ENCODE measurements at regions not wholly inside any gene's neighbourhood (a gene's known extent, or its start where the extent isn't known, plus 50 kb on each side); places are given as distances from the start of the nearest gene placed in this dataset.

- TF ChIP-seq CTCF (IDR thresholded peaks at IDR 0.05; ENCODE audit: low read depth, low read length, poor library complexity, severe bottlenecking): no peak
- TF ChIP-seq EZH2phosphoT487 (IDR thresholded peaks at IDR 0.05; ENCODE audit: borderline replicate concordance, low read length): no peak
Measured at GRCh38 chr13:79745081-79745480, 264.1 kb downstream of the NDFIP2 start.

All from DOHH2 (cell line).